GM13976 (cell line): ENCODE measurements at regions not wholly inside any gene's neighbourhood (a gene's known extent, or its start where the extent isn't known, plus 50 kb on each side); places are given as distances from the start of the nearest gene placed in this dataset.

Experiments used
- DNase-seq: peaks from one replicate; pipeline ENCODE4 v3.0.0; 2012; ENCODE audit warnings: low spot score
- in situ Hi-C: fragments of 300-500 bp; cut with MboI; formaldehyde crosslinking; loops from one replicate; pipeline ENCODE4 v1.12.0; 2022; ENCODE audit warnings: low sequenced_read_pairs, mixed read lengths, inconsistent platforms; ENCODE audit not compliant: unreplicated experiment
- TF ChIP-seq, protein P1 (sequence below): IDR thresholded peaks from 2 replicates; pipeline ENCODE4 v1.5.1; 2012; ENCODE audit warnings: borderline replicate concordance, mild to moderate bottlenecking; ENCODE audit not compliant: insufficient read depth; ENCODE audit errors: extremely low read depth, missing control alignments, control extremely low read depth

DNA sequence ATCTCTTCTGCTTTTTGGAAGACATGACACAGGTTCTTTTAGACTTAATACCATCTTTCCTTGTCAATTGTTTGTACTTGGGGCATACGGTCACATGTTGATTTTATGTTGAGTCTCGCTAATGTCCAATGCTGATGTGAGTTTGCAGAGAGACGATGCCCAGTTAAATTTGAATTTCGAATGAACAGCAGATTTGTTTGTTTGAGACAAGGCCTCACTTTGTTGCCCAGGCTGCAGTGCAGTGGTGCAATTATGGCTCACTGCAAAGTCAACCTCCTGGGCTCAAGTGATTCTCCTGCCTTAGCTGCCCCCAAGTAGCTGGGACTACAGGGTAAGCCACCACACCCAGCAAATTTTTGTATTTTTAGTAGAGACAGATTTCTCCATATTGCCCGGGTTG is 473.5 kb downstream of the RIT2 start:
- in situ Hi-C loops = no loop called here
- TF ChIP-seq, protein P1, sequence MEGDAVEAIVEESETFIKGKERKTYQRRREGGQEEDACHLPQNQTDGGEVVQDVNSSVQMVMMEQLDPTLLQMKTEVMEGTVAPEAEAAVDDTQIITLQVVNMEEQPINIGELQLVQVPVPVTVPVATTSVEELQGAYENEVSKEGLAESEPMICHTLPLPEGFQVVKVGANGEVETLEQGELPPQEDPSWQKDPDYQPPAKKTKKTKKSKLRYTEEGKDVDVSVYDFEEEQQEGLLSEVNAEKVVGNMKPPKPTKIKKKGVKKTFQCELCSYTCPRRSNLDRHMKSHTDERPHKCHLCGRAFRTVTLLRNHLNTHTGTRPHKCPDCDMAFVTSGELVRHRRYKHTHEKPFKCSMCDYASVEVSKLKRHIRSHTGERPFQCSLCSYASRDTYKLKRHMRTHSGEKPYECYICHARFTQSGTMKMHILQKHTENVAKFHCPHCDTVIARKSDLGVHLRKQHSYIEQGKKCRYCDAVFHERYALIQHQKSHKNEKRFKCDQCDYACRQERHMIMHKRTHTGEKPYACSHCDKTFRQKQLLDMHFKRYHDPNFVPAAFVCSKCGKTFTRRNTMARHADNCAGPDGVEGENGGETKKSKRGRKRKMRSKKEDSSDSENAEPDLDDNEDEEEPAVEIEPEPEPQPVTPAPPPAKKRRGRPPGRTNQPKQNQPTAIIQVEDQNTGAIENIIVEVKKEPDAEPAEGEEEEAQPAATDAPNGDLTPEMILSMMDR = no peak
- no peak for DNase-seq

DNA sequence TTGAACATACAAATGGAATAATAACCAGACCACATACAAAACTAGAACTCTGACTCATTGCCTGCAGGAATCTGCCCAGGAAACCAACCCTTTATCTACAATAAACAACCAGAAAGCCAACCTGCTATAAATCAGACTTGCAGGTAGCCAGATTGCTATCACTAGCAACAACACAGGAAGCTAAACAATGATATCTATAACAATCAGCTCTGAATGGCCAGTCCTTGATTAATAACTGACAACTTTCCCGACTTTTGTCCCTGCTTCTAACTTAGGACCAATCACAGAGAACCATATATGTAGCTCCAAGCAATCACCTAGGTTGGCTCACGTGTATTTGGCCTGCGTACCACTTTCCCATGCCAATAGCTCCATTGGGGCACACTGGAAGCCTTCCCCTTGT is 470.8 kb downstream of the RIT2 start:
- DNase-seq = no peak
- in situ Hi-C loops = no loop called here
- TF ChIP-seq, protein P1 = no peak

DNA sequence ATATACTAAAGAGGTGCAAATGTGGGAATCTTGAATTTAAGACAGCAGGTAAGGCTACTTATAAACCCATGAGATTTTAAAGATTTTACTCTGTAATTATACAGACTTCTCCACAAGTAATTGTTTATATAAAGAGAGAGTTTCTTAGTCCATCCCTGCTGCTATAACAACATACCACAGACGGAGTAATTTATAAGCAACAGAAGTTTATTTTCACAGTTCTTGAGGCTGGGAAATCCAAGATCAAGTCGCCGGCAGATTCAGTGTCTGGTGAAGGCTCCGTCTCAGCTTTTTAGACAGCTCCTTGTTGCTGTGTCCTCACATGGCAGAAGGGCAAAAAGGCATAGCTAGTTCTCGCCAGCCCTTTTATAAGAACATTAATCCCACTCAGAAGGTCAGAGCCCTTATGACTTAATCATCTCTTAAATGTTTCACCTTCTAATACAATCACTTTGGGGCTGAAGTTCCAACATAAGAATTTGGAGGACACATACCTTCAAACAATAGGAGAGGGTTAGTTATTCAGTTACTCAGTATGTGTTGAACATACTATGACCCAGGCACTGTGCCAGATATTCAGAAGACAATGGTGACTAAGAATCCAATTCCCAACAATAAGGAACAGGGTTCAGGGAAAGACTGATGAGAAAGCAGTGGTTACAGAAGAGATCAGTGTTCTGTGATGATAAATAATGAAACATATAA is 466.0 kb downstream of the RIT2 start:
- DNase-seq = no peak
- in situ Hi-C loops = no loop called here
- TF ChIP-seq, protein P1 = no peak

DNA sequence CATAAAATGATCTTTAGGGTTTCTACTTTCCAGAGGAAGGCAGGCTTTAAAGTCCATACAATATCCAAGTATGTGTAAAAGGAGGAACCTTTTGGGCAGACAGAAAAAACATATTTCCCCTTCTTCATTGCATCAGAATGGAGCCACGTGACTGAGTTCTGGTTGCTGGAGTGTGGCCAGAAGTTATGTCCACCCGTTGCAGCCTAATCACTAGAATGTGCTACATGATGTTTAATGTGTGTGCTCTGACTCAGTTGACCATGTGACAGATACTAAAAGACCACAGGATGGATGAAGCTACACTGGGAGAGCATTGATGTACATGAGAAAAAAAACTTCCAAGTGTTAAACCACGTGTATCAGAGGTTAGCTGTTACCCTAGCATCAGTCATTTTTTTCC is 460.9 kb downstream of the RIT2 start:
- in situ Hi-C loops = no loop called here
- DNase-seq = no peak
- TF ChIP-seq, protein P1 = no peak

DNA sequence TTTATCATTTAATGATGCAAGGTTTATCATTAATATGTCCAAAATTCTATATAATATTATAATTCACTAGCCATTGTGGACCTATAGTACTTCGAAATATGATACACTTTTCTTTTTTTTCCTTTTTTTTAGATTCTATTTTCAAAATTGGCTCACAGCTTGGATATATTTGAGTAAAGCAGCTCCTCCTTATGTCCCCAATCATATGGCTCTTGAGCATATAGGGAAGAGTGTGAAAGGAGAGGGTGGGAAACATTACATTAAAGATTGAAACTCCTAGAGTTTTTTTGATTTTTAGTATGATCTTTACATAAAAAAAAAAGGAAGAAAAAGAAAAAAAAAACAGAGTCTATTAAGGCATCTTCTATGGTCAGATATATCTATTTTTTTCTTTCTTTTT is 457.9 kb downstream of the RIT2 start:
- in situ Hi-C loops = no loop called here
- TF ChIP-seq, protein P1 = no peak
- DNase-seq = no peak

DNA sequence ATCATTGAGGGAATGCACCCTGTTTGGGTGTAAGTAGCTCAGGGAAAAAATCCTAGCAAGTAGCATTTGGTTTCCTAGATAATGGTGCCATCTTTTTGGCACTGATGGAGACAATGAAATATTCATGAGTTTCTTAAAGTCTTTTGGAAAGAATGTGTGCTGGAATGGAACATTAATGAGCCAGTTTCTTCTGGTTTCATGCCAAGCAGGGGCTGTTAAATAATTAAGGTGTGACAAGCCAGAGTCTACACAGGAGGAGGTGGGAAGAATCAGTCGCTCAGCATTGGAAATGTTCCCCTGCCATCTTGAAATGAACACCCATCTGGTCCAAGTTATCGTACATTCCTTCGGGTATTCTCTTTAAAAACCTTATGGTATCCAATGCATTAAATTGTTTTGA is 457.3 kb downstream of the RIT2 start:
- TF ChIP-seq, protein P1 = no peak
- in situ Hi-C loops = no loop called here

DNA sequence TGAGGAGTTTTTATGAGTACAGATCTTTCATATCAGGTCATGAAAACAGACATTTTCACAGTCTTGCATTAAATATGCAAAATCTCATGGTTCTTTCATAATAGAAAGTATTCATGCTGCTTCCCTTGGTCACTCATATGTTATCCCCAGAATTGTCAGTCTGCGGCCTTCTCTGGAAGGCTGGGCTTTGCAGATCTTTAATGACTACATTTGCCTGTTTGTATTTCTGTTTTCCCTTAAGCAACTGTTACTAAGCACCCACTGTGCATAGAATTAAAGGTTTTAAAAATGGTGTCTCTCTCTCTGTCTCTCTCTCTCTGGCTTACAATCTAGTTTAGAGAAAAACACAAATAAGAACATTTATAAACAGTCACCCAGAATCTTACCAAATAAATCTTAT is 456.3 kb downstream of the RIT2 start:
- DNase-seq = no peak
- TF ChIP-seq, protein P1 = no peak
- in situ Hi-C loops = no loop called here

More for the DNA sequence above, 457.3 kb downstream of the RIT2 start:
- no peak for DNase-seq
